DND-41 (cell line): ENCODE measurements at regions not wholly inside any gene's neighbourhood (a gene's known extent, or its start where the extent isn't known, plus 50 kb on each side); places are given as distances from the start of the nearest gene placed in this dataset.

Source experiments
- ATAC-seq: fragments of 200-7000 bp; cut with Tn5 transposase; 3 replicates; pipeline ENCODE4 v1.9.1; 2021; ENCODE audit warnings: low read depth; ENCODE audit not compliant: insufficient read depth
- DNase-seq: peaks from one replicate; pipeline ENCODE4 v3.0.0-alpha.2; 2020
- H2AFZ ChIP-seq: 2 replicates; pipeline ENCODE4 v1.6.0; 2012; ENCODE audit warnings: low read depth, low read length
- H3K27ac ChIP-seq: 2 replicates; pipeline ENCODE4 v1.5.1; 2012; ENCODE audit warnings: low read length, inconsistent platforms
- H3K27me3 ChIP-seq: fragments of 200-600 bp; sonication (generic); 2 replicates; pipeline ENCODE4 v1.6.0; 2012; ENCODE audit warnings: low read length, mild to moderate bottlenecking, inconsistent platforms; ENCODE audit not compliant: insufficient read depth, poor library complexity
- H3K36me3 ChIP-seq: 2 replicates; pipeline ENCODE4 v1.5.1; 2012; ENCODE audit warnings: low read length, inconsistent platforms; ENCODE audit not compliant: insufficient read depth
- H3K4me1 ChIP-seq: 2 replicates; pipeline ENCODE4 v1.5.1; 2012; ENCODE audit warnings: mild to moderate bottlenecking, low read length; ENCODE audit not compliant: insufficient read depth
- H3K4me2 ChIP-seq: 2 replicates; pipeline ENCODE4 v1.6.0; 2012; ENCODE audit warnings: mild to moderate bottlenecking, moderate library complexity, low read length, inconsistent platforms; ENCODE audit not compliant: insufficient read depth
- H3K4me3 ChIP-seq, 2 experiments: fragments of 200-600 bp in 1 of 2; shearing (Covaris generic) in 1 of 2; 2 replicates each; pipeline ENCODE4 v1.5.1; 2012 to 2016; ENCODE audit warnings: inconsistent platforms in 2 of 2, low read length in 2 of 2, mild to moderate bottlenecking in 2 of 2, low read depth in 1 of 2, moderate library complexity in 1 of 2
- H3K79me2 ChIP-seq: 2 replicates; pipeline ENCODE4 v1.6.0; 2012; ENCODE audit warnings: low read length, inconsistent platforms; ENCODE audit not compliant: insufficient read depth
- H3K9ac ChIP-seq: 2 replicates; pipeline ENCODE4 v1.6.0; 2012; ENCODE audit warnings: low read depth, mild to moderate bottlenecking, inconsistent platforms, low read length, moderate library complexity
- H3K9me3 ChIP-seq: 2 replicates; pipeline ENCODE4 v1.5.1; 2012; ENCODE audit warnings: low read length, moderate library complexity, mild to moderate bottlenecking, inconsistent platforms; ENCODE audit not compliant: insufficient read depth, severe bottlenecking
- H4K20me1 ChIP-seq: 2 replicates; pipeline ENCODE4 v1.6.0; 2012; ENCODE audit warnings: low read length; ENCODE audit not compliant: insufficient read depth
- EZH2 ChIP-seq: IDR thresholded peaks from 3 replicates; pipeline ENCODE4 v1.6.1; 2012; ENCODE audit warnings: borderline replicate concordance, low read depth, mild to moderate bottlenecking, moderate library complexity, low read length, inconsistent platforms; ENCODE audit not compliant: severe bottlenecking
- TF ChIP-seq, protein P1 (sequence below): IDR thresholded peaks from 2 replicates; pipeline ENCODE4 v1.5.1; 2012; ENCODE audit warnings: borderline replicate concordance, low read length, moderate library complexity, mild to moderate bottlenecking; ENCODE audit not compliant: poor library complexity, severe bottlenecking; ENCODE audit errors: extremely low read depth

DNA sequence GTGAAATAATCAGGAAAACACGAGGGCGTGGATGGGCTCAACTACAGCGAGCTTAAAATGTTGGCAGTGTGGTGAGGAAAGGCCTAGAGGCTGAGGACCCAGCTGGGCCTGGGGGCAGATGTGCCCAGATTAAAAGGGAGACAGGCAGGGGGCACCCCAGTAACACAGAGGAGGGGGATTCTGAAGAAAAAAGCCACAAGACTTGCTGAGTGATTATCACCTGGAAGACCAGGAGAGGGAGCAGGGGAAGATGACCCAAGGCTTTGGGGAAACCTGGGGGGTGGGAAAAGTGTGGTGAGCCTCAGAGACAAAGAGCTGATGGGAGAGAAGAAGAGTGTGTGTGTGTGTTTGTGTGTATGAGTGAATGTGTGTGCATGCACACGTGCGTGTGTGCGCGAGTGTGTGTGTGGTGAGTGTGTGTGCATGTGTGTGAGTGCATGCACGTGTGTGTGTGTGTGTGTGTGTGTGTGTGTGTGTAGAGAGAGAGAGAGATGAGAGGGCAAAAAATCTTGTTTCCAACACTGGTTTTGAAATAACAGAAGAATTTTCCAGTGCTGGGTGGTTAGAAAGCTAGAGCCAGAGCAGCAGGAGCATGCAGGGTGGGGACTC lies 500.5 kb downstream of the BUD13 start:
- Histone ChIP-seq H3K9me3 (no peaks in the 10 kb centered on the region), H3K36me3 (no peaks in the 10 kb centered on the region), H2AFZ (no peak overlapping the region), H3K27me3 (no peaks in the 10 kb centered on the region), H4K20me1 (no peaks in the 10 kb centered on the region), H3K4me1 (no peaks in the 10 kb centered on the region), H3K27ac (no peak overlapping the region), H3K9ac (no peak overlapping the region), H3K4me3 (no peak overlapping the region), H3K79me2 (no peaks in the 10 kb centered on the region), H3K4me2 (no peak overlapping the region)
- DNase-seq = no peak
- no peak for TF ChIP-seq EZH2
- TF ChIP-seq, protein P1, sequence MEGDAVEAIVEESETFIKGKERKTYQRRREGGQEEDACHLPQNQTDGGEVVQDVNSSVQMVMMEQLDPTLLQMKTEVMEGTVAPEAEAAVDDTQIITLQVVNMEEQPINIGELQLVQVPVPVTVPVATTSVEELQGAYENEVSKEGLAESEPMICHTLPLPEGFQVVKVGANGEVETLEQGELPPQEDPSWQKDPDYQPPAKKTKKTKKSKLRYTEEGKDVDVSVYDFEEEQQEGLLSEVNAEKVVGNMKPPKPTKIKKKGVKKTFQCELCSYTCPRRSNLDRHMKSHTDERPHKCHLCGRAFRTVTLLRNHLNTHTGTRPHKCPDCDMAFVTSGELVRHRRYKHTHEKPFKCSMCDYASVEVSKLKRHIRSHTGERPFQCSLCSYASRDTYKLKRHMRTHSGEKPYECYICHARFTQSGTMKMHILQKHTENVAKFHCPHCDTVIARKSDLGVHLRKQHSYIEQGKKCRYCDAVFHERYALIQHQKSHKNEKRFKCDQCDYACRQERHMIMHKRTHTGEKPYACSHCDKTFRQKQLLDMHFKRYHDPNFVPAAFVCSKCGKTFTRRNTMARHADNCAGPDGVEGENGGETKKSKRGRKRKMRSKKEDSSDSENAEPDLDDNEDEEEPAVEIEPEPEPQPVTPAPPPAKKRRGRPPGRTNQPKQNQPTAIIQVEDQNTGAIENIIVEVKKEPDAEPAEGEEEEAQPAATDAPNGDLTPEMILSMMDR = no peak
- ATAC-seq = no peak

DNA sequence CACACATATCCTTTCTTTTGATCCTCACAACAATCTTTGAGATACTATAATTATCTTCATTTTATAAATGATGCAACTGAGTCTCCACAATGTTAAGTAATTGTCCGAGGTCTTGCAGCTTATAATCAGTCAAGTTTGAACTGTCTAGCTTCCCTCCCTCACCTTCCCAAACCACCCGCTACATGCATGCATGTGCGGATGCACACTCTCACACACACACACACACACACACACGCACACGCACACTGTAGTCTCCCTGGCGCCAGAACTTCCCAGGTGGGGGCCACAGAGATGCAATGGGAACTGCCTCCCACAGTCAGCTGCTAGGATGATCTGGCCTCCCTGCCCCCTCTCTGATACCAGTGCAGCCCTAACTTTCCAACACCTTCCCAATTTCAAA lies 501.3 kb downstream of the BUD13 start:
- ATAC-seq = no peak
- no peak overlapping the region for H3K9ac ChIP-seq
- H3K27ac ChIP-seq = no peak overlapping the region
- no peaks in the 10 kb centered on the region for H3K4me1 ChIP-seq
- H2AFZ ChIP-seq = no peak overlapping the region
- DNase-seq = no peak
- no peaks in the 10 kb centered on the region for H3K27me3 ChIP-seq
- H3K36me3 ChIP-seq = no peaks in the 10 kb centered on the region
- H3K4me2 ChIP-seq = no peak overlapping the region
- TF ChIP-seq, protein P1 = no peak
- no peak for TF ChIP-seq EZH2
- H3K4me3 ChIP-seq = no peak overlapping the region
- H3K79me2 ChIP-seq = no peaks in the 10 kb centered on the region
- no peaks in the 10 kb centered on the region for H3K9me3 ChIP-seq
- no peaks in the 10 kb centered on the region for H4K20me1 ChIP-seq

DNA sequence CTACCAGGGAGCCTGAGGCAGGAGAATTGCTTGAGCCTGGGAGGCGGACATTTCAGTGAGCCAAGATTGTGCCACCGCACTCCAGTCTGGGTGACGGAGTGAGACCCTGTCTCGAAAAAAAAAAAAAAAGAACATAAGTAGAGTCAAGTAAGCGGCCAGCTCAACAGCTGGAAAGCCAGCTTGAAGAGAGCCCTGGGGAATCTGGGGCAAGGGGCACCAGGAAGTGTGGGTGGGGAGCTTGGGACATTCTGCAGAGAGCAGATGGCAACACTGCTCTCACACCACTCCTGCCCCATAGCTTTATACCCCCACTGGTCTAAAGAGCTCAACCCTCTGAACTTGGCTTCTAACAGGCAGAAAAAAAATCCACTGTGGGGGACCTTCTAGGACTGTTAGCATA lies 505.6 kb downstream of the BUD13 start:
- ATAC-seq (no peak), DNase-seq (no peak)
- TF ChIP-seq EZH2 = no peak
- TF ChIP-seq, protein P1 = no peak
- no peaks in the 10 kb centered on the region; the same call in 1 of the 2 replicates for H4K20me1 ChIP-seq
- H3K9me3 ChIP-seq = no peaks in the 10 kb centered on the region
- H3K27ac ChIP-seq = no peak overlapping the region
- H3K4me1 ChIP-seq = no peaks in the 10 kb centered on the region
- no peaks in the 10 kb centered on the region for H3K36me3 ChIP-seq
- H3K4me2 ChIP-seq = no peak overlapping the region
- H2AFZ ChIP-seq = no peak overlapping the region
- no peaks in the 10 kb centered on the region for H3K79me2 ChIP-seq
- peaks cover 13% of the 10 kb centered on the region for H3K27me3 ChIP-seq
- H3K9ac ChIP-seq = no peak overlapping the region
- H3K4me3 ChIP-seq = no peak overlapping the region
